Right lobe of liver (tissue), 6 donors: ENCODE measurements at regions not wholly inside any gene's neighbourhood (a gene's known extent, or its start where the extent isn't known, plus 50 kb on each side); places are given as distances from the start of the nearest gene placed in this dataset.
"Not testable (repeated sequence)": the region's sequence is repeated elsewhere in the genome, so short reads cannot be mapped to it uniquely, and the experiment has no call there.

Experiments
- ATAC-seq, 4 donors: fragments of 200-7000 bp; cut with Tn5 transposase; one replicate each; pipeline ENCODE4 v1.9.1; 2020; ENCODE audit warnings: mild to moderate bottlenecking in 4 of 4, moderate library complexity in 4 of 4
- DNase-seq, 3 donors: peaks; one replicate each; pipeline ENCODE4 v3.0.0-alpha.2; 2020
- H3K27ac ChIP-seq, 3 donors: fragments of 200-600 bp; one replicate each; pipeline ENCODE4 v1.8.0; 2022
- H3K27me3 ChIP-seq, 2 donors: fragments of 200-600 bp; one replicate each; pipeline ENCODE4 v1.8.0; 2022
- H3K36me3 ChIP-seq, 4 donors: fragments of 200-600 bp; sonication (generic) in 1 of 4; one replicate each; pipeline versions ENCODE4 v1.5.1 to v1.8.0; 2017 to 2022; ENCODE audit warnings: control low read depth in 1 of 4
- H3K4me1 ChIP-seq, 4 donors: fragments of 200-600 bp; sonication (generic) in 1 of 4; one replicate each; pipeline versions ENCODE4 v1.5.1 to v1.8.0; 2017 to 2022; ENCODE audit warnings: control low read depth in 1 of 4
- H3K4me3 ChIP-seq, 3 donors: fragments of 200-600 bp; one replicate each; pipeline ENCODE4 v1.8.0; 2022
- H3K9me3 ChIP-seq, 4 donors: fragments of 200-600 bp; sonication (generic) in 1 of 4; one replicate each; pipeline versions ENCODE4 v1.5.1 to v1.8.0; 2017 to 2022; ENCODE audit warnings: control low read depth in 1 of 4
- CTCF ChIP-seq, 4 donors: fragments of 200-600 bp in 3 of 4; fragments of 450-650 bp in 1 of 4; IDR thresholded peaks; one replicate each; pipeline versions ENCODE4 v1.5.1 to v1.8.0; 2016 to 2022; ENCODE audit warnings: antibody characterized with exemption in 4 of 4, mild to moderate bottlenecking in 2 of 4
- POLR2A ChIP-seq: fragments of 450-650 bp; IDR thresholded peaks from one replicate; pipeline ENCODE4 v1.6.1; 2017; ENCODE audit warnings: antibody characterized with exemption, mild to moderate bottlenecking
- WGBS: methylation state at CpG from one replicate; pipeline ENCODE4 v1.1.6; 2018; ENCODE audit warnings: low coverage, low lambda C conversion rate; ENCODE audit not compliant: insufficient coverage; ENCODE audit errors: missing lambda C conversion rate; 5-methylcytosine and 5-hydroxymethylcytosine counted together
- intact Hi-C, 2 donors: fragments of 100-400 bp; cut with DNase I; formaldehyde crosslinking; loops; one replicate each; pipeline versions ENCODE4 v1.11.2 to v1.14.1; 2022
- donor health status: DM: no; HTN: yes; CAD: no.
- donor health status: DM: no; HTN: no; CAD: no.
- donor health status: DM: no; HTN: no; CAD: no.
- donor health status: DM: no; HTN: yes; CAD: no.
- donor health status: DM: no; HTN: yes; CAD: no.

- Histone ChIP-seq H3K27ac (no peak overlapping the region), H3K4me1 (no peaks in the 10 kb centered on the region), H3K36me3 (no peaks in the 10 kb centered on the region), H3K4me3 (no peak overlapping the region), H3K27me3 (no peaks in the 10 kb centered on the region), H3K9me3 (no peaks in the 10 kb centered on the region)
- DNase-seq: no peak
- 46% methylated on average over 2 of the region's 2 CpGs for WGBS
- no peak for ATAC-seq
- intact Hi-C loops: no loop called here
- TF ChIP-seq CTCF (IDR thresholded peaks at IDR 0.05): no peak
- no peak for TF ChIP-seq POLR2A
Measured at GRCh38 chr12:20097626-20098025, 270.7 kb upstream of the PDE3A start.

GRCh38 chr12:20099395-20100183 is 268.7 kb upstream of the PDE3A start:
- 61% methylated on average over 5 of the region's 5 CpGs for WGBS
- intact Hi-C loops: no loop called here

GRCh38 chr12:20101046-20101445 is 267.3 kb upstream of the PDE3A start:
- no peak overlapping the region for H3K4me3 ChIP-seq
- WGBS: 83% methylated on average over 3 of the region's 5 CpGs
- H3K36me3 ChIP-seq: no peaks in the 10 kb centered on the region
- intact Hi-C loops: no loop called here
- TF ChIP-seq CTCF (IDR thresholded peaks at IDR 0.05): no peak
- TF ChIP-seq POLR2A: no peak
- no peaks in the 10 kb centered on the region for H3K27me3 ChIP-seq
- H3K9me3 ChIP-seq: no peaks in the 10 kb centered on the region
- DNase-seq: no peak
- H3K27ac ChIP-seq: no peak overlapping the region
- no peak for ATAC-seq
- no peaks in the 10 kb centered on the region for H3K4me1 ChIP-seq

More at GRCh38 chr12:20099395-20100183, 268.7 kb upstream of the PDE3A start:
- Histone ChIP-seq H3K27me3 (no peaks in the 10 kb centered on the region), H3K27ac (no peak overlapping the region), H3K9me3 (no peaks in the 10 kb centered on the region), H3K36me3 (no peaks in the 10 kb centered on the region), H3K4me3 (no peak overlapping the region), H3K4me1 (no peaks in the 10 kb centered on the region)
- no peak for ATAC-seq
- no peak for TF ChIP-seq POLR2A
- TF ChIP-seq CTCF (IDR thresholded peaks at IDR 0.05): no peak
- DNase-seq: no peak

- DNase-seq (no peak), ATAC-seq (no peak)
- Histone ChIP-seq H3K36me3 (no peaks in the 10 kb centered on the region), H3K9me3 (no peaks in the 10 kb centered on the region), H3K4me3 (no peak overlapping the region), H3K27ac (no peak overlapping the region), H3K27me3 (no peaks in the 10 kb centered on the region), H3K4me1 (no peaks in the 10 kb centered on the region)
- intact Hi-C loops: no loop called here
- TF ChIP-seq POLR2A: no peak
- TF ChIP-seq CTCF (IDR thresholded peaks at IDR 0.05): no peak
Measured at GRCh38 chr12:20105943-20106342, 262.4 kb upstream of the PDE3A start.

- H3K27ac ChIP-seq: no peak overlapping the region
- no peaks in the 10 kb centered on the region for H3K4me1 ChIP-seq
- WGBS: 45% methylated on average over 5 of the region's 5 CpGs
- ATAC-seq (no peak), DNase-seq (no peak)
- H3K27me3 ChIP-seq: no peaks in the 10 kb centered on the region
- no peaks in the 10 kb centered on the region for H3K9me3 ChIP-seq
- intact Hi-C loops: no loop called here
- no peaks in the 10 kb centered on the region for H3K36me3 ChIP-seq
- no peak for TF ChIP-seq POLR2A
- TF ChIP-seq CTCF (IDR thresholded peaks at IDR 0.05): no peak
- H3K4me3 ChIP-seq: no peak overlapping the region
Measured at GRCh38 chr12:20109676-20110075, 258.7 kb upstream of the PDE3A start.

GRCh38 chr12:20115371-20115770 is 253.0 kb upstream of the PDE3A start:
- H3K36me3 ChIP-seq, H3K27ac ChIP-seq, DNase-seq, H3K4me1 ChIP-seq, H3K27me3 ChIP-seq, ATAC-seq, H3K4me3 ChIP-seq, intact Hi-C loops, H3K9me3 ChIP-seq: not testable (repeated sequence)
- no CpG with 5 or more reads among the region's 25 CpGs for WGBS
